H1 (cell line): ENCODE measurements at regions not wholly inside any gene's neighbourhood (a gene's known extent, or its start where the extent isn't known, plus 50 kb on each side); places are given as distances from the start of the nearest gene placed in this dataset.

Experiments
- CTCF ChIA-PET: fragments of 300-600 bp; sonication (Branson Sonifier 250); formaldehyde crosslinking; loops from one replicate; lab custom pipeline; 2021; ENCODE audit not compliant: partially characterized antibody; lab: Charles Lee
- POLR2A ChIA-PET: fragments of 300-600 bp; sonication (Branson Sonifier 250); formaldehyde crosslinking; loops from one replicate; lab custom pipeline; 2021; ENCODE audit warnings: inconsistent platforms; ENCODE audit not compliant: partially characterized antibody; lab: Charles Lee
- DNase-seq, 2 experiments: peaks; one replicate each; pipeline versions ENCODE4 v3.0.0 to v3.0.0-alpha.2; 2010 to 2022; ENCODE audit warnings: low spot score in 2 of 2, low read depth in 1 of 2, mixed read lengths in 1 of 2
- FAIRE-seq: peaks from 2 replicates; lab custom pipeline; 2011; peaks lifted over from hg19 to GRCh38; lab: Jason Lieb, UNC
- H2AFZ ChIP-seq: 2 replicates; pipeline ENCODE4 v1.8.1; 2012; ENCODE audit warnings: low read length, inconsistent platforms
- H2AK5ac ChIP-seq: 2 replicates; pipeline ENCODE4 v1.6.1; 2013; ENCODE audit warnings: low read depth, low read length
- H2BK120ac ChIP-seq: replicated peaks from 2 replicates; pipeline ENCODE3; 2013; ENCODE audit warnings: low read depth, low read length, inconsistent platforms
- H2BK12ac ChIP-seq: 2 replicates; pipeline ENCODE4 v1.6.1; 2013; ENCODE audit warnings: low read depth, low read length
- H2BK15ac ChIP-seq: 2 replicates; pipeline ENCODE4 v1.6.1; 2013; ENCODE audit warnings: low read length
- H2BK20ac ChIP-seq: 2 replicates; pipeline ENCODE4 v1.6.1; 2013; ENCODE audit warnings: low read length
- H2BK5ac ChIP-seq: 2 replicates; pipeline ENCODE4 v1.6.1; 2013; ENCODE audit warnings: low read depth, low read length
- H3K14ac ChIP-seq: 2 replicates; pipeline ENCODE4 v1.6.1; 2013; ENCODE audit warnings: inconsistent platforms; ENCODE audit not compliant: insufficient read length
- H3K18ac ChIP-seq: 2 replicates; pipeline ENCODE4 v1.6.1; 2013; ENCODE audit warnings: low read length; ENCODE audit errors: extremely low read depth
- H3K23ac ChIP-seq: 2 replicates; pipeline ENCODE4 v1.6.1; 2013; ENCODE audit warnings: inconsistent platforms; ENCODE audit not compliant: insufficient read length
- H3K23me2 ChIP-seq: 2 replicates; pipeline ENCODE4 v1.6.1; 2013; ENCODE audit warnings: low read depth, low read length
- H3K27ac ChIP-seq: 2 replicates; pipeline ENCODE4 v1.6.1; 2011; ENCODE audit warnings: low read depth, low read length, inconsistent platforms
- H3K27me3 ChIP-seq, 4 experiments: replicated peaks in 1 of 4; 1 replicate in 1 of 4; 2 replicates in 3 of 4; pipeline versions ENCODE4 v1.6.1 to v1.8.1; 2011 to 2013; ENCODE audit warnings: low read length in 3 of 4, mild to moderate bottlenecking in 3 of 4, inconsistent platforms in 2 of 4, mixed read lengths in 2 of 4, moderate library complexity in 1 of 4; ENCODE audit not compliant: control insufficient read depth in 3 of 4, insufficient read depth in 3 of 4; ENCODE audit errors: extremely low read depth in 1 of 4
- H3K36me3 ChIP-seq, 4 experiments: 2 replicates each; pipeline versions ENCODE4 v1.6.1 to v1.8.1; 2011 to 2013; ENCODE audit warnings: mild to moderate bottlenecking in 4 of 4, low read length in 3 of 4, moderate library complexity in 2 of 4, control low read depth in 1 of 4, inconsistent platforms in 1 of 4; ENCODE audit not compliant: insufficient read depth in 4 of 4, control insufficient read depth in 2 of 4
- H3K4ac ChIP-seq: replicated peaks from 2 replicates; pipeline ENCODE3; 2013; ENCODE audit warnings: low read length, low read depth, mixed read lengths, inconsistent platforms; ENCODE audit not compliant: insufficient read length
- H3K4me1 ChIP-seq, 4 experiments: replicated peaks in 1 of 4; 1 replicate in 1 of 4; 2 replicates in 3 of 4; pipeline versions ENCODE4 v1.6.1 to v1.8.1; 2011 to 2013; ENCODE audit warnings: low read length in 3 of 4, inconsistent platforms in 2 of 4, mixed read lengths in 1 of 4; ENCODE audit not compliant: insufficient read depth in 4 of 4, control insufficient read depth in 3 of 4
- H3K4me2 ChIP-seq, 2 experiments: 2 replicates each; pipeline versions ENCODE4 v1.6.1 to v1.8.1; 2011 to 2013; ENCODE audit warnings: low read depth in 2 of 2, low read length in 2 of 2, control low read depth in 1 of 2, inconsistent platforms in 1 of 2, mild to moderate bottlenecking in 1 of 2; ENCODE audit not compliant: insufficient read depth in 1 of 2
- H3K4me3 ChIP-seq, 4 experiments: fragments of 200-600, 300-600 bp in 1 of 4; sonication (generic), shearing (Covaris generic), sonication (Bioruptor Twin) in 1 of 4; 2 replicates each; pipeline versions ENCODE4 v1.5.1 to v1.8.1; 2011 to 2016; ENCODE audit warnings: low read length in 4 of 4, low read depth in 3 of 4, control low read depth in 2 of 4, inconsistent platforms in 2 of 4, mild to moderate bottlenecking in 2 of 4, mixed read lengths in 1 of 4, moderate library complexity in 1 of 4; ENCODE audit not compliant: insufficient read depth in 2 of 4; ENCODE audit errors: extremely low read depth in 1 of 4
- H3K56ac ChIP-seq: replicated peaks from 2 replicates; pipeline ENCODE3; 2013; ENCODE audit warnings: low read depth, mild to moderate bottlenecking, mixed read lengths, low read length, inconsistent platforms; ENCODE audit not compliant: insufficient read length
- H3K79me1 ChIP-seq: 2 replicates; pipeline ENCODE4 v1.6.1; 2013; ENCODE audit warnings: low read depth, low read length, control low read depth
- H3K79me2 ChIP-seq, 2 experiments: 2 replicates each; pipeline versions ENCODE4 v1.6.1 to v1.8.1; 2012 to 2013; ENCODE audit warnings: low read length in 2 of 2, mild to moderate bottlenecking in 2 of 2, inconsistent platforms in 1 of 2; ENCODE audit not compliant: insufficient read depth in 2 of 2, control insufficient read depth in 1 of 2
- H3K9ac ChIP-seq, 4 experiments: replicated peaks in 1 of 4; 1 replicate in 1 of 4; 2 replicates in 3 of 4; pipeline versions ENCODE4 v1.6.1 to v1.8.1; 2011 to 2013; ENCODE audit warnings: low read depth in 3 of 4, low read length in 3 of 4, control low read depth in 2 of 4, mild to moderate bottlenecking in 2 of 4, moderate library complexity in 2 of 4, inconsistent platforms in 1 of 4; ENCODE audit errors: extremely low read depth in 1 of 4
- H3K9me3 ChIP-seq, 2 experiments: 2 replicates each; pipeline versions ENCODE4 v1.6.1 to v1.8.1; 2012 to 2013; ENCODE audit warnings: mild to moderate bottlenecking in 2 of 2, moderate library complexity in 2 of 2, control low read depth in 1 of 2, inconsistent platforms in 1 of 2, low read depth in 1 of 2, low read length in 1 of 2, mixed read lengths in 1 of 2; ENCODE audit not compliant: insufficient read depth in 2 of 2
- H4K20me1 ChIP-seq, 2 experiments: replicated peaks in 1 of 2; 2 replicates each; pipeline versions ENCODE3 to v1.8.1; 2011 to 2013; ENCODE audit warnings: inconsistent platforms in 2 of 2, low read length in 2 of 2, mild to moderate bottlenecking in 1 of 2; ENCODE audit not compliant: insufficient read depth in 2 of 2, control insufficient read depth in 1 of 2
- H4K5ac ChIP-seq: 2 replicates; pipeline ENCODE4 v1.6.1; 2013; ENCODE audit warnings: low read length, low read depth, mixed read lengths, inconsistent platforms; ENCODE audit not compliant: insufficient read length
- H4K8ac ChIP-seq: 2 replicates; pipeline ENCODE4 v1.8.0; 2013; ENCODE audit warnings: mild to moderate bottlenecking, moderate library complexity, low read length, inconsistent platforms; ENCODE audit not compliant: insufficient read depth; ENCODE audit errors: extremely low read depth
- H4K91ac ChIP-seq: replicated peaks from 2 replicates; pipeline ENCODE3; 2013; ENCODE audit warnings: low read length, mixed read lengths, inconsistent platforms; ENCODE audit not compliant: insufficient read length
- RAD21 ChIP-seq, 2 experiments: IDR thresholded peaks in 1 of 2; conservative IDR thresholded peaks in 1 of 2; 2 replicates each; pipeline ENCODE4 v1.6.1; 2011; ENCODE audit warnings: low read depth in 2 of 2, low read length in 2 of 2, improper control_type of control experiment in 1 of 2, inconsistent platforms in 1 of 2, mild to moderate bottlenecking in 1 of 2, moderate library complexity in 1 of 2
- RFX5 ChIP-seq: IDR thresholded peaks from 2 replicates; pipeline ENCODE4 v1.6.1; 2011; ENCODE audit warnings: low read depth, low read length, improper control_type of control experiment, borderline replicate concordance
- TF ChIP-seq, protein P1 (sequence below), 3 experiments: IDR thresholded peaks; 1 replicate in 2 of 3; 2 replicates in 1 of 3; pipeline versions ENCODE4 v1.5.1 to v1.6.1; 2011; ENCODE audit warnings: low read length in 3 of 3, mild to moderate bottlenecking in 3 of 3, inconsistent platforms in 2 of 3, low read depth in 1 of 3, moderate library complexity in 1 of 3; ENCODE audit not compliant: insufficient read depth in 1 of 3; ENCODE audit errors: control extremely low read depth in 1 of 3

DNA sequence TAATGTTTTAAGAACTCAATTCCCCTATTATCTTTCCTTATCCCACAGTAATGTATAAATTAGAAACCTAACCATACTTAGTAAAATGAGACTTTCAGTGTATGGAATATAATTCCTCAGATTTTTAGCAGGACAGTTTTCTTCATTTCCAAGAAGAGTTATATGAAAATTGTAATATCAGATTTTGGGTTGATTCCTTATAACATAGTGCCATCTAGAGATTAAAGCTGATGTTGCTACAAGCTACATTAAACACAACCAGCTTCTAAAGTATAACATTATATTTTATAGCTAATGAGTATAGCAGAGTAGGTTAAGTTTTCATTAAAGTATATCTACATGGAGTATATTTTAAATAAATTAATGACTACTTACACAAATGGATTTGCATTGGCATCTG, 99.7 kb upstream of the MIR17HG start:
- POLR2A ChIA-PET = no interaction called here
- no peak overlapping the region for H2BK15ac ChIP-seq
- H4K5ac ChIP-seq = no peak overlapping the region

More for the DNA sequence above, 99.7 kb upstream of the MIR17HG start:
- H2BK12ac ChIP-seq = no peak overlapping the region
- H3K9me3 ChIP-seq = no peaks in the 10 kb centered on the region
- TF ChIP-seq, protein P1, sequence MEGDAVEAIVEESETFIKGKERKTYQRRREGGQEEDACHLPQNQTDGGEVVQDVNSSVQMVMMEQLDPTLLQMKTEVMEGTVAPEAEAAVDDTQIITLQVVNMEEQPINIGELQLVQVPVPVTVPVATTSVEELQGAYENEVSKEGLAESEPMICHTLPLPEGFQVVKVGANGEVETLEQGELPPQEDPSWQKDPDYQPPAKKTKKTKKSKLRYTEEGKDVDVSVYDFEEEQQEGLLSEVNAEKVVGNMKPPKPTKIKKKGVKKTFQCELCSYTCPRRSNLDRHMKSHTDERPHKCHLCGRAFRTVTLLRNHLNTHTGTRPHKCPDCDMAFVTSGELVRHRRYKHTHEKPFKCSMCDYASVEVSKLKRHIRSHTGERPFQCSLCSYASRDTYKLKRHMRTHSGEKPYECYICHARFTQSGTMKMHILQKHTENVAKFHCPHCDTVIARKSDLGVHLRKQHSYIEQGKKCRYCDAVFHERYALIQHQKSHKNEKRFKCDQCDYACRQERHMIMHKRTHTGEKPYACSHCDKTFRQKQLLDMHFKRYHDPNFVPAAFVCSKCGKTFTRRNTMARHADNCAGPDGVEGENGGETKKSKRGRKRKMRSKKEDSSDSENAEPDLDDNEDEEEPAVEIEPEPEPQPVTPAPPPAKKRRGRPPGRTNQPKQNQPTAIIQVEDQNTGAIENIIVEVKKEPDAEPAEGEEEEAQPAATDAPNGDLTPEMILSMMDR (IDR thresholded peaks at IDR 0.05; ENCODE audit: control extremely low read depth in 1 of 3, insufficient read depth in 1 of 3, low read depth in 1 of 3, low read length in 3 of 3) = peak in 2 of 3 experiments; percentile 22 to 38; a peak in 2 of 4 replicates
- TF ChIP-seq RAD21 (IDR thresholded peaks at IDR 0.05 in 1 of 2, conservative IDR thresholded peaks at IDR 0.05 in 1 of 2; ENCODE audit: low read depth in 2 of 2, low read length in 2 of 2) (peak in 1 of 2 experiments; percentile 62), RFX5 (no peak)
- TF ChIP-seq, all 59 proteins: peak for 2
- H2BK20ac ChIP-seq = no peak overlapping the region
- no peak overlapping the region for H3K23ac ChIP-seq
- H3K18ac ChIP-seq = no peak overlapping the region
- no peak overlapping the region for H2BK5ac ChIP-seq
- H3K23me2 ChIP-seq = no peaks in the 10 kb centered on the region; the same call in 1 of the 2 replicates
- H3K36me3 ChIP-seq = no peaks in the 10 kb centered on the region
- no peak overlapping the region for H3K4me3 ChIP-seq
- no peak overlapping the region for H2AFZ ChIP-seq
- H3K4me2 ChIP-seq = no peak overlapping the region
- peaks cover 0 to 4% (median 0%) of the 10 kb centered on the region in 4 experiments; a peak in 2 of 7 replicates for H3K4me1 ChIP-seq
- CTCF ChIA-PET = interaction anchor here (0.8 to 2.1 kb wide), 24 partner anchors 10 to 375 kb away, joined by 3 to 11 read pairs (median 4); no protein-coding TSS in a partner anchor
- DNase-seq (no peak), FAIRE-seq (no peak)
- no peak overlapping the region for H4K91ac ChIP-seq
- H3K27ac ChIP-seq = no peak overlapping the region
- no peak overlapping the region for H2AK5ac ChIP-seq
- H2BK120ac ChIP-seq = no peak overlapping the region
- H4K8ac ChIP-seq = no peak overlapping the region
- no peaks in the 10 kb centered on the region for H3K27me3 ChIP-seq
- no peak overlapping the region for H3K4ac ChIP-seq
- H3K9ac ChIP-seq = no peak overlapping the region
- no peak overlapping the region for H3K56ac ChIP-seq
- no peaks in the 10 kb centered on the region for H3K79me2 ChIP-seq
- no peaks in the 10 kb centered on the region for H4K20me1 ChIP-seq
- no peak overlapping the region for H3K14ac ChIP-seq
- no peaks in the 10 kb centered on the region for H3K79me1 ChIP-seq
